ENCODE measurements at regions not wholly inside any gene's neighbourhood (a gene's known extent, or its start where the extent isn't known, plus 50 kb on each side); places are given as distances from the start of the nearest gene placed in this dataset.

DNA sequence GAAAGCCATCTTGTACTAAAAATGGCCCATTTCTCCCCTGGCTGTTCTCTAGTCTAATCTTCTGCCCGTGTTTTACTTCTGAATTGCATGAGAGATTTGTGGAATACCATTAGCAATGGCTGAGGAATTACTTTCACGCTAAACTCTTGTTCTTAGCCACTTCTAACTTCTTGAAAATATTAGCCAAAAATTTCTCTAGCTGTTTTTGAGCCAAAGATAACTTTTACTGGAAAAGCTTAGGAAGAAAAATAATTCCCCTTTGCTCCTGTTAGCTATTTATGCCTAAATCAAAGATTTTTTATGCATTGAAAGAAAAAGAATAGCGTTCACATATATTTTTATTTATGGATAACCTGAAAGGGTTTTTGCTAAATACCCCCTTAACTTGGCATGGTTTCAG lies 287.8 kb downstream of the MTRR start:
- Histone ChIP-seq H3K9ac (no peak overlapping the region), H3K4me2 (no peak overlapping the region), H3K36me3 (no peaks in the 10 kb centered on the region), H3F3A (ENCODE audit: low read depth) (no peaks in the 10 kb centered on the region), H3K4me3 (no peak overlapping the region), H3K4me1 (no peaks in the 10 kb centered on the region), H3K27me3 (no peaks in the 10 kb centered on the region), H2AFZ (replicated peaks) (no peak overlapping the region), H3K9me3 (ENCODE audit: low read depth) (no peaks in the 10 kb centered on the region), H3K27ac (no peak overlapping the region), H4K20me1 (ENCODE audit: low read depth) (no peaks in the 10 kb centered on the region), H3K79me2 (ENCODE audit: low read depth) (no peaks in the 10 kb centered on the region)
- no peak for DNase-seq (ENCODE audit: low spot score)
- Mint-ChIP-seq H3K36me3 (no peaks in the 10 kb centered on the region), H3K9me3 (no peaks in the 10 kb centered on the region), H3K27me3 (ENCODE audit: insufficient read depth, low read depth) (no peaks in the 10 kb centered on the region), H3K4me3 (no peak overlapping the region), H3K27ac (no peak overlapping the region), H3K4me1 (peaks cover 2% of the 10 kb centered on the region)
- TF ChIP-seq, protein P1, sequence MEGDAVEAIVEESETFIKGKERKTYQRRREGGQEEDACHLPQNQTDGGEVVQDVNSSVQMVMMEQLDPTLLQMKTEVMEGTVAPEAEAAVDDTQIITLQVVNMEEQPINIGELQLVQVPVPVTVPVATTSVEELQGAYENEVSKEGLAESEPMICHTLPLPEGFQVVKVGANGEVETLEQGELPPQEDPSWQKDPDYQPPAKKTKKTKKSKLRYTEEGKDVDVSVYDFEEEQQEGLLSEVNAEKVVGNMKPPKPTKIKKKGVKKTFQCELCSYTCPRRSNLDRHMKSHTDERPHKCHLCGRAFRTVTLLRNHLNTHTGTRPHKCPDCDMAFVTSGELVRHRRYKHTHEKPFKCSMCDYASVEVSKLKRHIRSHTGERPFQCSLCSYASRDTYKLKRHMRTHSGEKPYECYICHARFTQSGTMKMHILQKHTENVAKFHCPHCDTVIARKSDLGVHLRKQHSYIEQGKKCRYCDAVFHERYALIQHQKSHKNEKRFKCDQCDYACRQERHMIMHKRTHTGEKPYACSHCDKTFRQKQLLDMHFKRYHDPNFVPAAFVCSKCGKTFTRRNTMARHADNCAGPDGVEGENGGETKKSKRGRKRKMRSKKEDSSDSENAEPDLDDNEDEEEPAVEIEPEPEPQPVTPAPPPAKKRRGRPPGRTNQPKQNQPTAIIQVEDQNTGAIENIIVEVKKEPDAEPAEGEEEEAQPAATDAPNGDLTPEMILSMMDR (IDR thresholded peaks at IDR 0.05), result no peak
- TF ChIP-seq EZH2phosphoT487 (IDR thresholded peaks at IDR 0.05) (no peak), EZH2 (IDR thresholded peaks at IDR 0.05) (no peak)

DNA sequence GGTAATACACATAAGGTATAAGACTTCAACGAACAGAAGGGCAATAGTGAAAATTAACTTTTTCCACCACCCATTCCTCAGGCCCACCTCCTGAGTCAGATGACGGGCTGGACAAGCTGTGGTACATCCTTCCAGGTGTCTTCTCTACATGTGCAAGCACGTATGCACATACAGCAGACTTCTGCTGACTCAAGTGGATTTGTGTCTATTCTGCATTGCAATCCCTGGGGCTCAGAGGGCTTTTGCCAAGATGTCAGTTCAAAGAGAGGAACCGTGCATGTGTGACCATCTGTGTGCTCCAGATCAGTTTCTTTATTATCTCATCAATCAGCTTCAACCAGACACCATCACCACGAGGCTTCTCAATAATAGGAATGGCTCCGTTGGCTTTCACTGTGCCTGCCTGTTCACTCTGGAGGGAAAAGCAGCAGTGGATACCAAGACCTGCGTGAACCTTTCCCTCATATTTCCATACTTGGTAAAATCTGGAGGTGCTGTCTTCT lies 288.4 kb downstream of the MTRR start:
- Histone ChIP-seq H3K9me3 (ENCODE audit: low read depth) (no peaks in the 10 kb centered on the region), H3K4me1 (no peaks in the 10 kb centered on the region), H4K20me1 (ENCODE audit: low read depth) (no peaks in the 10 kb centered on the region), H3K9ac (no peak overlapping the region), H3F3A (ENCODE audit: low read depth) (no peaks in the 10 kb centered on the region), H3K4me3 (no peak overlapping the region), H3K27me3 (no peaks in the 10 kb centered on the region), H2AFZ (replicated peaks) (no peak overlapping the region), H3K36me3 (no peaks in the 10 kb centered on the region), H3K79me2 (ENCODE audit: low read depth) (no peaks in the 10 kb centered on the region), H3K4me2 (no peak overlapping the region), H3K27ac (no peak overlapping the region)
- Mint-ChIP-seq H3K4me3 (no peak overlapping the region), H3K27ac (peak overlapping the region; percentile 78), H3K4me1 (no peaks in the 10 kb centered on the region), H3K27me3 (ENCODE audit: insufficient read depth, low read depth) (no peaks in the 10 kb centered on the region), H3K36me3 (no peaks in the 10 kb centered on the region), H3K9me3 (no peaks in the 10 kb centered on the region)
- DNase-seq (ENCODE audit: low spot score), result no peak
- TF ChIP-seq, protein P1 (IDR thresholded peaks at IDR 0.05), result no peak
- TF ChIP-seq EZH2phosphoT487 (IDR thresholded peaks at IDR 0.05), result no peak
- no peak for TF ChIP-seq EZH2 (IDR thresholded peaks at IDR 0.05)

- H3F3A ChIP-seq (ENCODE audit: low read depth), result no peaks in the 10 kb centered on the region
- no peaks in the 10 kb centered on the region for H3K9me3 Mint-ChIP-seq
- H3K4me3 Mint-ChIP-seq, result no peak overlapping the region
- no peak overlapping the region for H3K27ac Mint-ChIP-seq
- H3K4me3 ChIP-seq, result no peak overlapping the region
- H3K9ac ChIP-seq, result no peak overlapping the region
- H3K27ac ChIP-seq, result no peak overlapping the region
- H3K79me2 ChIP-seq (ENCODE audit: low read depth), result no peaks in the 10 kb centered on the region
- no peaks in the 10 kb centered on the region for H3K27me3 ChIP-seq
- no peak overlapping the region for H2AFZ ChIP-seq (replicated peaks)
- H3K4me2 ChIP-seq, result no peak overlapping the region
- no peaks in the 10 kb centered on the region for H3K27me3 Mint-ChIP-seq (ENCODE audit: insufficient read depth, low read depth)
- H3K36me3 ChIP-seq, result no peaks in the 10 kb centered on the region
- peaks cover 3% of the 10 kb centered on the region for H3K4me1 Mint-ChIP-seq
- no peaks in the 10 kb centered on the region for H3K4me1 ChIP-seq
- TF ChIP-seq EZH2phosphoT487 (IDR thresholded peaks at IDR 0.05) (no peak), EZH2 (IDR thresholded peaks at IDR 0.05) (no peak)
- TF ChIP-seq, protein P1 (IDR thresholded peaks at IDR 0.05), result no peak
- H3K9me3 ChIP-seq (ENCODE audit: low read depth), result no peaks in the 10 kb centered on the region
- no peak for DNase-seq (ENCODE audit: low spot score)
- H3K36me3 Mint-ChIP-seq, result no peaks in the 10 kb centered on the region
- H4K20me1 ChIP-seq (ENCODE audit: low read depth), result no peaks in the 10 kb centered on the region
Observed at GRCh38 chr5:8176101-8176693, 307.2 kb downstream of the MTRR start.
